ENCODE measurements at regions not wholly inside any gene's neighbourhood (a gene's known extent, or its start where the extent isn't known, plus 50 kb on each side); places are given as distances from the start of the nearest gene placed in this dataset.

- Mint-ChIP-seq H3K9me3 (no peaks in the 10 kb centered on the region), H3K27me3 (no peaks in the 10 kb centered on the region), H3K4me1 (no peaks in the 10 kb centered on the region), H3K27ac (no peak overlapping the region), H3K4me3 (no peak overlapping the region), H3K36me3 (ENCODE audit: low read depth) (no peaks in the 10 kb centered on the region)
- DNase-seq, result no peak
- intact Hi-C loops (cut with micrococcal nuclease), result no loop called here
These were observed 286.1 kb upstream of the POU3F2 start for GRCh38 chr6:98548301-98548700.

GRCh38 chr6:98560418-98560817 is 274.0 kb upstream of the POU3F2 start:
- H3K27me3 Mint-ChIP-seq, result no peaks in the 10 kb centered on the region
- no peak overlapping the region for H3K4me3 Mint-ChIP-seq
- no peaks in the 10 kb centered on the region for H3K4me1 Mint-ChIP-seq
- DNase-seq, result no peak
- H3K36me3 Mint-ChIP-seq (ENCODE audit: low read depth), result no peaks in the 10 kb centered on the region
- H3K27ac Mint-ChIP-seq, result no peak overlapping the region
- intact Hi-C loops (cut with micrococcal nuclease), result no loop called here
- no peaks in the 10 kb centered on the region for H3K9me3 Mint-ChIP-seq

- intact Hi-C loops (cut with micrococcal nuclease), result no loop called here
- H3K9me3 Mint-ChIP-seq, result no peaks in the 10 kb centered on the region
- no peaks in the 10 kb centered on the region for H3K4me1 Mint-ChIP-seq
- H3K36me3 Mint-ChIP-seq (ENCODE audit: low read depth), result no peaks in the 10 kb centered on the region
- no peak for DNase-seq
- no peak overlapping the region for H3K27ac Mint-ChIP-seq
- no peak overlapping the region for H3K4me3 Mint-ChIP-seq
- no peaks in the 10 kb centered on the region for H3K27me3 Mint-ChIP-seq
These were observed 273.5 kb upstream of the POU3F2 start for GRCh38 chr6:98560841-98561240.

- intact Hi-C loops (cut with micrococcal nuclease), result no loop called here
- no peaks in the 10 kb centered on the region for H3K27me3 Mint-ChIP-seq
- no peaks in the 10 kb centered on the region for H3K9me3 Mint-ChIP-seq
- H3K36me3 Mint-ChIP-seq (ENCODE audit: low read depth), result no peaks in the 10 kb centered on the region
- no peak overlapping the region for H3K27ac Mint-ChIP-seq
- DNase-seq, result no peak
- H3K4me3 Mint-ChIP-seq, result no peak overlapping the region
- H3K4me1 Mint-ChIP-seq, result no peaks in the 10 kb centered on the region
These were observed 268.2 kb upstream of the POU3F2 start for GRCh38 chr6:98566126-98566525.

- H3K4me3 Mint-ChIP-seq, result no peak overlapping the region
- no peaks in the 10 kb centered on the region for H3K9me3 Mint-ChIP-seq
- H3K27ac Mint-ChIP-seq, result no peak overlapping the region
- intact Hi-C loops (cut with micrococcal nuclease), result no loop called here
- H3K36me3 Mint-ChIP-seq (ENCODE audit: low read depth), result no peaks in the 10 kb centered on the region
- peaks cover 1% of the 10 kb centered on the region for H3K27me3 Mint-ChIP-seq
- H3K4me1 Mint-ChIP-seq, result no peaks in the 10 kb centered on the region
- DNase-seq, result no peak
These were observed 261.8 kb upstream of the POU3F2 start for GRCh38 chr6:98572579-98572978.

GRCh38 chr6:98574984-98575383 is 259.4 kb upstream of the POU3F2 start:
- H3K27ac Mint-ChIP-seq, result no peak overlapping the region
- H3K27me3 Mint-ChIP-seq, result peaks cover 1% of the 10 kb centered on the region
- H3K4me3 Mint-ChIP-seq, result no peak overlapping the region
- DNase-seq, result no peak
- no peaks in the 10 kb centered on the region for H3K9me3 Mint-ChIP-seq
- H3K36me3 Mint-ChIP-seq (ENCODE audit: low read depth), result no peaks in the 10 kb centered on the region
- H3K4me1 Mint-ChIP-seq, result no peaks in the 10 kb centered on the region
- intact Hi-C loops (cut with micrococcal nuclease), result no loop called here

GRCh38 chr6:98576791-98577190 is 257.6 kb upstream of the POU3F2 start:
- H3K27ac Mint-ChIP-seq, result no peak overlapping the region
- H3K4me1 Mint-ChIP-seq, result no peaks in the 10 kb centered on the region
- H3K36me3 Mint-ChIP-seq (ENCODE audit: low read depth), result no peaks in the 10 kb centered on the region
- peaks cover 1% of the 10 kb centered on the region for H3K27me3 Mint-ChIP-seq
- H3K9me3 Mint-ChIP-seq, result no peaks in the 10 kb centered on the region
- intact Hi-C loops (cut with micrococcal nuclease), result no loop called here
- no peak for DNase-seq
- H3K4me3 Mint-ChIP-seq, result no peak overlapping the region

GRCh38 chr6:98578016-98578415 is 256.4 kb upstream of the POU3F2 start:
- Mint-ChIP-seq H3K27me3 (peaks cover 1% of the 10 kb centered on the region), H3K36me3 (ENCODE audit: low read depth) (no peaks in the 10 kb centered on the region), H3K9me3 (no peaks in the 10 kb centered on the region), H3K4me1 (no peaks in the 10 kb centered on the region), H3K4me3 (no peak overlapping the region), H3K27ac (no peak overlapping the region)
- intact Hi-C loops (cut with micrococcal nuclease), result no loop called here
- no peak for DNase-seq

- Mint-ChIP-seq H3K4me1 (no peaks in the 10 kb centered on the region), H3K9me3 (no peaks in the 10 kb centered on the region), H3K27ac (no peak overlapping the region), H3K4me3 (no peak overlapping the region), H3K27me3 (no peaks in the 10 kb centered on the region), H3K36me3 (ENCODE audit: low read depth) (no peaks in the 10 kb centered on the region)
- DNase-seq, result no peak
- intact Hi-C loops (cut with micrococcal nuclease), result no loop called here
These were observed 255.3 kb upstream of the POU3F2 start for GRCh38 chr6:98579079-98579478.

- Mint-ChIP-seq H3K4me3 (no peak overlapping the region), H3K4me1 (no peaks in the 10 kb centered on the region), H3K36me3 (ENCODE audit: low read depth) (no peaks in the 10 kb centered on the region), H3K27ac (no peak overlapping the region), H3K27me3 (no peaks in the 10 kb centered on the region), H3K9me3 (no peaks in the 10 kb centered on the region)
- intact Hi-C loops (cut with micrococcal nuclease), result no loop called here
- DNase-seq, result no peak
These were observed 254.4 kb upstream of the POU3F2 start for GRCh38 chr6:98579941-98580340.

- no peaks in the 10 kb centered on the region for H3K9me3 Mint-ChIP-seq
- intact Hi-C loops (cut with micrococcal nuclease), result no loop called here
- no peaks in the 10 kb centered on the region for H3K4me1 Mint-ChIP-seq
- no peak for DNase-seq
- H3K27me3 Mint-ChIP-seq, result no peaks in the 10 kb centered on the region
- H3K36me3 Mint-ChIP-seq (ENCODE audit: low read depth), result no peaks in the 10 kb centered on the region
- H3K4me3 Mint-ChIP-seq, result no peak overlapping the region
- H3K27ac Mint-ChIP-seq, result no peak overlapping the region
These were observed 252.7 kb upstream of the POU3F2 start for GRCh38 chr6:98581705-98582104.

GRCh38 chr6:98583506-98583905 is 250.9 kb upstream of the POU3F2 start:
- Mint-ChIP-seq H3K27ac (no peak overlapping the region), H3K36me3 (ENCODE audit: low read depth) (no peaks in the 10 kb centered on the region), H3K4me3 (no peak overlapping the region), H3K9me3 (no peaks in the 10 kb centered on the region), H3K27me3 (no peaks in the 10 kb centered on the region), H3K4me1 (no peaks in the 10 kb centered on the region)
- DNase-seq, result no peak
- intact Hi-C loops (cut with micrococcal nuclease), result no loop called here

- Mint-ChIP-seq H3K9me3 (no peaks in the 10 kb centered on the region), H3K36me3 (ENCODE audit: low read depth) (no peaks in the 10 kb centered on the region), H3K4me1 (no peaks in the 10 kb centered on the region), H3K27ac (no peak overlapping the region), H3K4me3 (no peak overlapping the region), H3K27me3 (no peaks in the 10 kb centered on the region)
- intact Hi-C loops (cut with micrococcal nuclease), result no loop called here
- DNase-seq, result no peak
These were observed 248.2 kb upstream of the POU3F2 start for GRCh38 chr6:98586163-98586562.

- no peak overlapping the region for H3K4me3 Mint-ChIP-seq
- H3K9me3 Mint-ChIP-seq, result no peaks in the 10 kb centered on the region
- H3K36me3 Mint-ChIP-seq (ENCODE audit: low read depth), result no peaks in the 10 kb centered on the region
- no peaks in the 10 kb centered on the region for H3K27me3 Mint-ChIP-seq
- no peak for DNase-seq
- H3K4me1 Mint-ChIP-seq, result no peaks in the 10 kb centered on the region
- intact Hi-C loops (cut with micrococcal nuclease), result no loop called here
- no peak overlapping the region for H3K27ac Mint-ChIP-seq
These were observed 246.8 kb upstream of the POU3F2 start for GRCh38 chr6:98587555-98587954.

GRCh38 chr6:98589536-98589935 is 244.8 kb upstream of the POU3F2 start:
- Mint-ChIP-seq H3K27me3 (no peaks in the 10 kb centered on the region), H3K4me1 (no peaks in the 10 kb centered on the region), H3K27ac (no peak overlapping the region), H3K4me3 (no peak overlapping the region), H3K36me3 (ENCODE audit: low read depth) (no peaks in the 10 kb centered on the region), H3K9me3 (no peaks in the 10 kb centered on the region)
- no peak for DNase-seq
- intact Hi-C loops (cut with micrococcal nuclease), result no loop called here
